ENCODE measurements at regions not wholly inside any gene's neighbourhood (a gene's known extent, or its start where the extent isn't known, plus 50 kb on each side); places are given as distances from the start of the nearest gene placed in this dataset.

DNA sequence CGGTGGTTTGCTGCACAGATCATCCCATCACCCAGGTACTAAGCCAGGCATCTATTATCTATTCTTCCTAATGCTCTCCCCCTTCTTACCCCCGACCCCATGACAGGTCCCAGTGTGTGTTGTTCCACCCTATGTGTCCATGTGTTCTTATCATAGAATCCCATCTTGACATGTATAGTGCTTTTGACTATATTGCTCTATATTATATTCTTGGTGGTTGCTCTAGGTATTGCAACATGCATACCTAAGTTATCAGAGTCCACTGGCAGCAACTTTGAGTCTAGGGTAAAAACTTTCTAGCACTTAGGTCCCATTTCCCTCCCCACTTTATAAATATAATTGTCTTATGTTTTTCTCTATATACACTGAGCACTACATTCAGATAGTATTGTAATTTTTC is 170.3 kb downstream of the TBX22 start:
- no TSS peak for BruUV-seq (replicated peaks)
- H3K27ac Mint-ChIP-seq (ENCODE audit: low read depth, unreplicated experiment), result no peak overlapping the region
- CTCF ChIA-PET, result no interaction called here
- no peaks in the 10 kb centered on the region for H3K36me3 Mint-ChIP-seq (ENCODE audit: insufficient read depth, unreplicated experiment)
- peaks cover 31% of the 10 kb centered on the region for H3K9me3 Mint-ChIP-seq (ENCODE audit: unreplicated experiment)
- no peaks in the 10 kb centered on the region for H3K4me1 Mint-ChIP-seq (ENCODE audit: insufficient read depth, unreplicated experiment)
- POLR2A ChIA-PET, result no interaction called here
- no peak overlapping the region for H3K4me3 Mint-ChIP-seq (ENCODE audit: unreplicated experiment)
- H3K27me3 Mint-ChIP-seq (ENCODE audit: insufficient read depth, unreplicated experiment), result no peaks in the 10 kb centered on the region
- no peak for DNase-seq (ENCODE audit: unreplicated experiment)
- intact Hi-C loops (cut with micrococcal nuclease), result no loop called here
- TF ChIP-seq, protein P1, sequence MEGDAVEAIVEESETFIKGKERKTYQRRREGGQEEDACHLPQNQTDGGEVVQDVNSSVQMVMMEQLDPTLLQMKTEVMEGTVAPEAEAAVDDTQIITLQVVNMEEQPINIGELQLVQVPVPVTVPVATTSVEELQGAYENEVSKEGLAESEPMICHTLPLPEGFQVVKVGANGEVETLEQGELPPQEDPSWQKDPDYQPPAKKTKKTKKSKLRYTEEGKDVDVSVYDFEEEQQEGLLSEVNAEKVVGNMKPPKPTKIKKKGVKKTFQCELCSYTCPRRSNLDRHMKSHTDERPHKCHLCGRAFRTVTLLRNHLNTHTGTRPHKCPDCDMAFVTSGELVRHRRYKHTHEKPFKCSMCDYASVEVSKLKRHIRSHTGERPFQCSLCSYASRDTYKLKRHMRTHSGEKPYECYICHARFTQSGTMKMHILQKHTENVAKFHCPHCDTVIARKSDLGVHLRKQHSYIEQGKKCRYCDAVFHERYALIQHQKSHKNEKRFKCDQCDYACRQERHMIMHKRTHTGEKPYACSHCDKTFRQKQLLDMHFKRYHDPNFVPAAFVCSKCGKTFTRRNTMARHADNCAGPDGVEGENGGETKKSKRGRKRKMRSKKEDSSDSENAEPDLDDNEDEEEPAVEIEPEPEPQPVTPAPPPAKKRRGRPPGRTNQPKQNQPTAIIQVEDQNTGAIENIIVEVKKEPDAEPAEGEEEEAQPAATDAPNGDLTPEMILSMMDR (IDR thresholded peaks at IDR 0.05; ENCODE audit: unreplicated experiment), result no peak

DNA sequence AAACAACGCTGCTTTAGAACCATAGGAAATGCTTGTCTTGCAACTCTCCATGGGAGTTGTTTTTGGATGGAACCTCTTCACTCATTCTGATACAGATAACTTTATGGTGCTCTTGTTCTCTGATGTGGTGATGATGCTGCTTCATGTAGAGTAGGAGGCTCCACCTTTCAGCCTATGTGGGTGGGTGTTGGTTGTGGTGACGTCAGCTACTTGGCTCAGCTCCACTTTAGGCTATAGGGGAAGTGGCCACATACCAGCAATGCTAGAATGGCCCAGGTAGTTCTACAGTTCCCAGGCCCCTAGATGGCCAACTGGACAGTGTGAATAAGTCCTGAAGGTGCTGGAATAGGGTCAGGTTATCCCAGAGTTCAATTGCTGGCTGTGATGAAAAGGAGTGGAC is 192.1 kb downstream of the TBX22 start:
- Mint-ChIP-seq H3K9me3 (ENCODE audit: unreplicated experiment) (peaks cover 21% of the 10 kb centered on the region), H3K4me3 (ENCODE audit: unreplicated experiment) (no peak overlapping the region)

DNA sequence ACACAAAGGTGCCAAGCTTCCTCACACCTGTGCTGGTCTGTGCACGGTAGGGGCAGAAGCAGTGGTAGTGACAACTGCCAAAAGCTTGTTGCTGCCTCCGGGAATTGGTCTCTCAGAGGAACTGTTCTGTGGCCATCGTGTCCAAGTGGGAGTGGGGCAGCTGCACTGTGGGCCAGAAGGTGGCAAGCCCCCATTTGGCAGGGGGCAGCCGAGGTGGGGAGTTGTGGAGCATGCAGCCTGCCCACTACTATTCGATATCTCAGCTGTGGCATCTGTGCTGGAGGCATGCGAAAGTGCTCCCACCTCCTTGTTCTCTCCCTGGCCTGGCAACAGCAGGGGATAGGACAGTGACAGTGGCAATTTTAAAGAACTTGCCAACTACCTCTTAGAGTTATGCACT is 192.8 kb downstream of the TBX22 start:
- no peak for DNase-seq (ENCODE audit: unreplicated experiment)
- TF ChIP-seq, protein P1 (IDR thresholded peaks at IDR 0.05; ENCODE audit: unreplicated experiment), result no peak
- Mint-ChIP-seq H3K36me3 (ENCODE audit: insufficient read depth, unreplicated experiment) (no peaks in the 10 kb centered on the region), H3K9me3 (ENCODE audit: unreplicated experiment) (peaks cover 17% of the 10 kb centered on the region), H3K4me3 (ENCODE audit: unreplicated experiment) (no peak overlapping the region), H3K27ac (ENCODE audit: low read depth, unreplicated experiment) (no peak overlapping the region), H3K27me3 (ENCODE audit: insufficient read depth, unreplicated experiment) (no peaks in the 10 kb centered on the region), H3K4me1 (ENCODE audit: insufficient read depth, unreplicated experiment) (no peaks in the 10 kb centered on the region)
- ChIA-PET CTCF (no interaction called here), POLR2A (no interaction called here)
- intact Hi-C loops (cut with micrococcal nuclease), result no loop called here
- no TSS peak for BruUV-seq (replicated peaks)

More for the DNA sequence above, 192.1 kb downstream of the TBX22 start:
- ChIA-PET CTCF (no interaction called here), POLR2A (interaction anchor here (0.6 kb wide), 1 partner anchor 86 kb away, joined by 3 read pairs; no protein-coding TSS in a partner anchor)
- no TSS peak for BruUV-seq (replicated peaks)
- Mint-ChIP-seq H3K36me3 (ENCODE audit: insufficient read depth, unreplicated experiment) (no peaks in the 10 kb centered on the region), H3K27me3 (ENCODE audit: insufficient read depth, unreplicated experiment) (no peaks in the 10 kb centered on the region), H3K27ac (ENCODE audit: low read depth, unreplicated experiment) (no peak overlapping the region), H3K4me1 (ENCODE audit: insufficient read depth, unreplicated experiment) (no peaks in the 10 kb centered on the region)
- intact Hi-C loops (cut with micrococcal nuclease), result no loop called here
- TF ChIP-seq, protein P1 (IDR thresholded peaks at IDR 0.05; ENCODE audit: unreplicated experiment), result no peak
- no peak for DNase-seq (ENCODE audit: unreplicated experiment)

DNA sequence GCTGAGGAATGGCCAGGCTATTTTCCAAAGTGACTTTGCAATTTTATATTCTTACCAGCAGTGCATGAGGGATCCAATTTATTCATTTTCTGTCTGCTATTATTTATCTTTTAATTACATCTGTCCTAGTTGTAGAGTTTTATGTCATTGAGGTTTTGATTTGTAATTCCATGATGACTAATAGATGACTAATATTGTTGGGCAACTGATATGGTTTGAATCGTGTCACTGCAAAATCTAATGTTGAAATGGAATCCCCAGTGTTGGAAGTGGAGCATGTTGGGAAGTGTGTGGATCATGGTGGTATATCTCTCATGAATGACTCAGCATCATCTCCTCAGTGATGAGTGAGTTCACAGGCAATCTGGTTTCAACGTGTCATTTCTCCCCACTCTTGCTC is 201.5 kb downstream of the TBX22 start:
- BruUV-seq (replicated peaks), result no TSS peak

More for the DNA sequence above, 201.5 kb downstream of the TBX22 start:
- intact Hi-C loops (cut with micrococcal nuclease), result no loop called here
- CTCF ChIA-PET, result no interaction called here
- peak; percentile 84 for DNase-seq (ENCODE audit: unreplicated experiment)
- H3K4me1 Mint-ChIP-seq (ENCODE audit: insufficient read depth, unreplicated experiment), result no peaks in the 10 kb centered on the region
- H3K27me3 Mint-ChIP-seq (ENCODE audit: insufficient read depth, unreplicated experiment), result no peaks in the 10 kb centered on the region
- TF ChIP-seq, protein P1 (IDR thresholded peaks at IDR 0.05; ENCODE audit: unreplicated experiment), result no peak
- H3K4me3 Mint-ChIP-seq (ENCODE audit: unreplicated experiment), result no peak overlapping the region
- H3K36me3 Mint-ChIP-seq (ENCODE audit: insufficient read depth, unreplicated experiment), result no peaks in the 10 kb centered on the region
- peaks cover 31% of the 10 kb centered on the region for H3K9me3 Mint-ChIP-seq (ENCODE audit: unreplicated experiment)
- POLR2A ChIA-PET, result no interaction called here
- H3K27ac Mint-ChIP-seq (ENCODE audit: low read depth, unreplicated experiment), result no peak overlapping the region

Data from MCF 10A (cell line).